ENCODE measurements at regions not wholly inside any gene's neighbourhood (a gene's known extent, or its start where the extent isn't known, plus 50 kb on each side); places are given as distances from the start of the nearest gene placed in this dataset.

- H4K8ac ChIP-seq (ENCODE audit: low read depth, low read length) = no peak overlapping the region
- no peak overlapping the region for H2BK120ac ChIP-seq (ENCODE audit: insufficient read depth, low read length, poor library complexity)
- H4K12ac ChIP-seq (ENCODE audit: low read depth, low read length) = no peak overlapping the region
- no peak for DNase-seq
- no peak overlapping the region for H3K4me3 ChIP-seq (ENCODE audit: low read depth, low read length)
- H3K23ac ChIP-seq (ENCODE audit: low read length) = no peak overlapping the region
- no peaks in the 10 kb centered on the region for H3K79me2 ChIP-seq (ENCODE audit: control insufficient read depth, insufficient read depth, low read length, poor library complexity)
- no peaks in the 10 kb centered on the region for H3K27me3 ChIP-seq (ENCODE audit: insufficient read depth, low read length)
- no peak overlapping the region for H3K4ac ChIP-seq (ENCODE audit: low read depth, low read length)
- no peaks in the 10 kb centered on the region for H3K9me3 ChIP-seq (ENCODE audit: insufficient read depth, low read depth, low read length)
- H3K18ac ChIP-seq (ENCODE audit: low read length) = no peak overlapping the region
- H2AFZ ChIP-seq (ENCODE audit: insufficient read depth, low read length, poor library complexity) = no peak overlapping the region
- H3K36me3 ChIP-seq (ENCODE audit: control insufficient read depth in 1 of 2, insufficient read depth in 2 of 2, low read length in 2 of 2) = no peaks in the 10 kb centered on the region
- H3K14ac ChIP-seq (ENCODE audit: low read length) = no peak overlapping the region
- no peak overlapping the region for H3K9ac ChIP-seq (ENCODE audit: low read length)
- no peak overlapping the region for H2BK12ac ChIP-seq (ENCODE audit: low read length)
- H3K4me1 ChIP-seq (ENCODE audit: control insufficient read depth in 1 of 2, insufficient read depth in 2 of 2, low read length in 2 of 2) = no peaks in the 10 kb centered on the region
- H3K79me1 ChIP-seq (ENCODE audit: low read length) = no peaks in the 10 kb centered on the region
- no peak overlapping the region for H2BK5ac ChIP-seq (ENCODE audit: low read depth, low read length, poor library complexity)
- no CpG with 5 or more reads among the region's 4 CpGs for WGBS (ENCODE audit: extremely low coverage, insufficient coverage, insufficient read length)
- H2AK5ac ChIP-seq (ENCODE audit: low read length) = no peak overlapping the region
- no peak overlapping the region for H4K91ac ChIP-seq (ENCODE audit: low read depth, low read length)
- H3K4me2 ChIP-seq (ENCODE audit: low read length) = no peak overlapping the region
- H3K27ac ChIP-seq (ENCODE audit: low read depth, low read length) = no peak overlapping the region
These were observed 218.0 kb downstream of the IRS2 start for GRCh38 chr13:109568339-109568818.

- WGBS (ENCODE audit: extremely low coverage, insufficient coverage, insufficient read length) = no CpG with 5 or more reads among the region's 2 CpGs
- Histone ChIP-seq H3K27ac (ENCODE audit: low read depth, low read length) (no peak overlapping the region), H2BK12ac (ENCODE audit: low read length) (no peak overlapping the region), H3K4me3 (ENCODE audit: low read depth, low read length) (no peak overlapping the region), H4K12ac (ENCODE audit: low read depth, low read length) (no peak overlapping the region), H3K4me2 (ENCODE audit: low read length) (no peak overlapping the region), H4K8ac (ENCODE audit: low read depth, low read length) (no peak overlapping the region), H2AK5ac (ENCODE audit: low read length) (no peak overlapping the region), H3K79me1 (ENCODE audit: low read length) (no peaks in the 10 kb centered on the region), H2AFZ (ENCODE audit: insufficient read depth, low read length, poor library complexity) (no peak overlapping the region), H3K4me1 (ENCODE audit: control insufficient read depth in 1 of 2, insufficient read depth in 2 of 2, low read length in 2 of 2) (no peaks in the 10 kb centered on the region), H3K9me3 (ENCODE audit: insufficient read depth, low read depth, low read length) (no peaks in the 10 kb centered on the region), H4K91ac (ENCODE audit: low read depth, low read length) (no peak overlapping the region), H3K14ac (ENCODE audit: low read length) (no peak overlapping the region), H3K36me3 (ENCODE audit: control insufficient read depth in 1 of 2, insufficient read depth in 2 of 2, low read length in 2 of 2) (no peaks in the 10 kb centered on the region), H3K23ac (ENCODE audit: low read length) (no peak overlapping the region), H3K18ac (ENCODE audit: low read length) (no peak overlapping the region), H2BK5ac (ENCODE audit: low read depth, low read length, poor library complexity) (no peak overlapping the region), H3K9ac (ENCODE audit: low read length) (no peak overlapping the region), H3K4ac (ENCODE audit: low read depth, low read length) (no peak overlapping the region), H3K79me2 (ENCODE audit: control insufficient read depth, insufficient read depth, low read length, poor library complexity) (no peaks in the 10 kb centered on the region), H2BK120ac (ENCODE audit: insufficient read depth, low read length, poor library complexity) (no peak overlapping the region), H3K27me3 (ENCODE audit: insufficient read depth, low read length) (no peaks in the 10 kb centered on the region)
- no peak for DNase-seq
These were observed 219.1 kb downstream of the IRS2 start for GRCh38 chr13:109567315-109567714.

- Histone ChIP-seq H3K4me3 (ENCODE audit: low read depth, low read length) (no peak overlapping the region), H3K4me2 (ENCODE audit: low read length) (no peak overlapping the region), H2BK12ac (ENCODE audit: low read length) (no peak overlapping the region), H3K36me3 (ENCODE audit: control insufficient read depth in 1 of 2, insufficient read depth in 2 of 2, low read length in 2 of 2) (no peaks in the 10 kb centered on the region), H3K4ac (ENCODE audit: low read depth, low read length) (no peak overlapping the region), H4K91ac (ENCODE audit: low read depth, low read length) (no peak overlapping the region), H3K9me3 (ENCODE audit: insufficient read depth, low read depth, low read length) (no peaks in the 10 kb centered on the region), H4K8ac (ENCODE audit: low read depth, low read length) (no peak overlapping the region), H2BK120ac (ENCODE audit: insufficient read depth, low read length, poor library complexity) (no peak overlapping the region), H3K14ac (ENCODE audit: low read length) (no peak overlapping the region), H2AFZ (ENCODE audit: insufficient read depth, low read length, poor library complexity) (no peak overlapping the region), H2BK5ac (ENCODE audit: low read depth, low read length, poor library complexity) (no peak overlapping the region), H3K79me1 (ENCODE audit: low read length) (no peaks in the 10 kb centered on the region), H3K27me3 (ENCODE audit: insufficient read depth, low read length) (no peaks in the 10 kb centered on the region), H2AK5ac (ENCODE audit: low read length) (no peak overlapping the region), H3K18ac (ENCODE audit: low read length) (no peak overlapping the region), H3K23ac (ENCODE audit: low read length) (no peak overlapping the region), H3K27ac (ENCODE audit: low read depth, low read length) (no peak overlapping the region), H3K4me1 (ENCODE audit: control insufficient read depth in 1 of 2, insufficient read depth in 2 of 2, low read length in 2 of 2) (no peaks in the 10 kb centered on the region), H3K9ac (ENCODE audit: low read length) (no peak overlapping the region), H4K12ac (ENCODE audit: low read depth, low read length) (no peak overlapping the region), H3K79me2 (ENCODE audit: control insufficient read depth, insufficient read depth, low read length, poor library complexity) (no peaks in the 10 kb centered on the region)
- WGBS (ENCODE audit: extremely low coverage, insufficient coverage, insufficient read length) = no CpG with 5 or more reads among the region's 7 CpGs
- DNase-seq = no peak
These were observed 220.5 kb downstream of the IRS2 start for GRCh38 chr13:109565877-109566276.

- H3K4me3 ChIP-seq (ENCODE audit: low read depth, low read length) = no peak overlapping the region
- no peak overlapping the region for H2BK5ac ChIP-seq (ENCODE audit: low read depth, low read length, poor library complexity)
- no peak overlapping the region for H2AFZ ChIP-seq (ENCODE audit: insufficient read depth, low read length, poor library complexity)
- H3K79me2 ChIP-seq (ENCODE audit: control insufficient read depth, insufficient read depth, low read length, poor library complexity) = no peaks in the 10 kb centered on the region
- H4K12ac ChIP-seq (ENCODE audit: low read depth, low read length) = no peak overlapping the region
- H3K9me3 ChIP-seq (ENCODE audit: insufficient read depth, low read depth, low read length) = no peaks in the 10 kb centered on the region
- no peak overlapping the region for H3K4ac ChIP-seq (ENCODE audit: low read depth, low read length)
- no peaks in the 10 kb centered on the region for H3K27me3 ChIP-seq (ENCODE audit: insufficient read depth, low read length)
- no peak overlapping the region for H3K23ac ChIP-seq (ENCODE audit: low read length)
- no CpG with 5 or more reads among the region's 3 CpGs for WGBS (ENCODE audit: extremely low coverage, insufficient coverage, insufficient read length)
- no peak overlapping the region for H3K9ac ChIP-seq (ENCODE audit: low read length)
- no peaks in the 10 kb centered on the region for H3K36me3 ChIP-seq (ENCODE audit: control insufficient read depth in 1 of 2, insufficient read depth in 2 of 2, low read length in 2 of 2)
- no peak overlapping the region for H3K18ac ChIP-seq (ENCODE audit: low read length)
- H3K79me1 ChIP-seq (ENCODE audit: low read length) = no peaks in the 10 kb centered on the region
- H2AK5ac ChIP-seq (ENCODE audit: low read length) = no peak overlapping the region
- no peak overlapping the region for H3K4me2 ChIP-seq (ENCODE audit: low read length)
- no peaks in the 10 kb centered on the region for H3K4me1 ChIP-seq (ENCODE audit: control insufficient read depth in 1 of 2, insufficient read depth in 2 of 2, low read length in 2 of 2)
- H3K14ac ChIP-seq (ENCODE audit: low read length) = no peak overlapping the region
- H4K8ac ChIP-seq (ENCODE audit: low read depth, low read length) = no peak overlapping the region
- H4K91ac ChIP-seq (ENCODE audit: low read depth, low read length) = no peak overlapping the region
- DNase-seq = no peak
- H2BK12ac ChIP-seq (ENCODE audit: low read length) = no peak overlapping the region
- H3K27ac ChIP-seq (ENCODE audit: low read depth, low read length) = no peak overlapping the region
- H2BK120ac ChIP-seq (ENCODE audit: insufficient read depth, low read length, poor library complexity) = no peak overlapping the region
These were observed 238.0 kb downstream of the IRS2 start for GRCh38 chr13:109548374-109548773.

Measured in trophoblast cell (in vitro differentiated cells and primary cell).